Astrocyte (in vitro differentiated cells and primary cell): ENCODE measurements at regions not wholly inside any gene's neighbourhood (a gene's known extent, or its start where the extent isn't known, plus 50 kb on each side); places are given as distances from the start of the nearest gene placed in this dataset.

Experiments
- EZH2 ChIP-seq: IDR thresholded peaks from 2 replicates; pipeline ENCODE4 v1.6.1; 2012; ENCODE audit warnings: mild to moderate bottlenecking, low read length, inconsistent platforms; ENCODE audit not compliant: insufficient read depth
- TF ChIP-seq, protein P1 (sequence below): IDR thresholded peaks from 2 replicates; pipeline ENCODE4 v1.5.1; 2011; ENCODE audit warnings: low read depth, mild to moderate bottlenecking, inconsistent platforms, low read length, moderate library complexity; ENCODE audit not compliant: insufficient read depth

DNA sequence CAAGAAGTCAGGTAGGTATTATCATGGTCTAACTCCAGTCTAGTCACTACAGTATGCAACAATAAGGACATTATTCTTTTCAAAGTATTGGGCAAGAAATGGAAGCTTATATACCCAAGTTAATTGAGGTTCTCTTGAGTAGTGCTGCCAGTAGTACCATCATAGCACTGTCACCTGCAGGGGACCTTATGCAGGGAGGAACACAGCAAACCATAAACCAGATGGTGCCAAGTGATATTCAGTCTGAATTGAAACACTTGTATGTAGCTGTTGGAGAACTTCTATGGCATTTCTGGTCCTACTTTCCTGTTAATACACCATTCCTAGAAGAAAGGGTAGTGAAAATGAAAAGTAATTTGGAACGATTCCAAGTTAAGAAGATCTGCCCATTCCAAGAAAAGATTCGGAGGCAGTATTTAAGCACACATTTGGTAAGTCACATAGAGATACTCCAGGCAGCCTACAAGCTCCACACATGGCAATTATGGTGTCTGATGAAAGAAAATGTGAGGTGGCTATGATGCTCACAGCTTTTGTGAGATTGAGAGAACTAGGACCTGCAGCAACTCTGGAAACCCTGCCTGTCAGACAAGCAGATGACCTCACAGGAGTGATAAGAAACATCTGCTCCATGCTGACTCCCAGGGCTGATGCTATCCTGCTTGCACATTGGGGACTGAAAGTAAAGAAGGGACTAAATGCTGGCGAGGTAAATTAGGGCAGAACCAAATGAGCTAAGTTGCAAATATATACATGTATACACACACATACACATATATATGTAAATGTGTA is 174.7 kb downstream of the MC4R start:
- TF ChIP-seq, protein P1, sequence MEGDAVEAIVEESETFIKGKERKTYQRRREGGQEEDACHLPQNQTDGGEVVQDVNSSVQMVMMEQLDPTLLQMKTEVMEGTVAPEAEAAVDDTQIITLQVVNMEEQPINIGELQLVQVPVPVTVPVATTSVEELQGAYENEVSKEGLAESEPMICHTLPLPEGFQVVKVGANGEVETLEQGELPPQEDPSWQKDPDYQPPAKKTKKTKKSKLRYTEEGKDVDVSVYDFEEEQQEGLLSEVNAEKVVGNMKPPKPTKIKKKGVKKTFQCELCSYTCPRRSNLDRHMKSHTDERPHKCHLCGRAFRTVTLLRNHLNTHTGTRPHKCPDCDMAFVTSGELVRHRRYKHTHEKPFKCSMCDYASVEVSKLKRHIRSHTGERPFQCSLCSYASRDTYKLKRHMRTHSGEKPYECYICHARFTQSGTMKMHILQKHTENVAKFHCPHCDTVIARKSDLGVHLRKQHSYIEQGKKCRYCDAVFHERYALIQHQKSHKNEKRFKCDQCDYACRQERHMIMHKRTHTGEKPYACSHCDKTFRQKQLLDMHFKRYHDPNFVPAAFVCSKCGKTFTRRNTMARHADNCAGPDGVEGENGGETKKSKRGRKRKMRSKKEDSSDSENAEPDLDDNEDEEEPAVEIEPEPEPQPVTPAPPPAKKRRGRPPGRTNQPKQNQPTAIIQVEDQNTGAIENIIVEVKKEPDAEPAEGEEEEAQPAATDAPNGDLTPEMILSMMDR: no peak
- TF ChIP-seq EZH2: no peak
